ENCODE measurements at regions not wholly inside any gene's neighbourhood (a gene's known extent, or its start where the extent isn't known, plus 50 kb on each side); places are given as distances from the start of the nearest gene placed in this dataset.

DNA sequence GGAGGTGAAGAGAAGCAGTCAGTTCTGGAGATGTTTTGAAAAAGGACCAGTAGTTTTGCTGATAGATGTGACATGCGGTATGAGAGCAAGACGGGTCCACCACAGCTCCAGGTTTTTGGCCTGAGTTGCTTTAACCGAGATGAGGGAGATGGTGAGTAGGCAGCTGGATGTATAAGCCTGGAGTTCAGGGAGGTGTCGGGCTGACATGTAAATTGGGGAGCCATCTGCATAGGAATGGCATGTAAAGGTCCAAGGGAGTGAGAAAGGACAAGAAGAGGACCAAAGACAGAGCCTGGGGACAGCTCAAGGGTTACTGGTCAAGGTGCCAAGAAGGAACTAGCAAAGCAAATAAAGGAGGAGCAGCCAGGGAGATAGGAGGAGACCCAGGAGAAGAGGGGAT is 503.7 kb downstream of the MATN1 start (continued):
- TF ChIP-seq NR2F1 (conservative IDR thresholded peaks at IDR 0.05) (no peak), NR2C2 (IDR thresholded peaks at IDR 0.05; ENCODE audit: borderline replicate concordance, control insufficient read depth, insufficient read length, low read depth) (no peak), RAD51 (IDR thresholded peaks at IDR 0.05) (no peak), SREBF2 (IDR thresholded peaks at IDR 0.05; ENCODE audit: low read length) (no peak), NR2C1 (IDR thresholded peaks at IDR 0.05) (no peak)
- TF ChIP-seq, protein P1, sequence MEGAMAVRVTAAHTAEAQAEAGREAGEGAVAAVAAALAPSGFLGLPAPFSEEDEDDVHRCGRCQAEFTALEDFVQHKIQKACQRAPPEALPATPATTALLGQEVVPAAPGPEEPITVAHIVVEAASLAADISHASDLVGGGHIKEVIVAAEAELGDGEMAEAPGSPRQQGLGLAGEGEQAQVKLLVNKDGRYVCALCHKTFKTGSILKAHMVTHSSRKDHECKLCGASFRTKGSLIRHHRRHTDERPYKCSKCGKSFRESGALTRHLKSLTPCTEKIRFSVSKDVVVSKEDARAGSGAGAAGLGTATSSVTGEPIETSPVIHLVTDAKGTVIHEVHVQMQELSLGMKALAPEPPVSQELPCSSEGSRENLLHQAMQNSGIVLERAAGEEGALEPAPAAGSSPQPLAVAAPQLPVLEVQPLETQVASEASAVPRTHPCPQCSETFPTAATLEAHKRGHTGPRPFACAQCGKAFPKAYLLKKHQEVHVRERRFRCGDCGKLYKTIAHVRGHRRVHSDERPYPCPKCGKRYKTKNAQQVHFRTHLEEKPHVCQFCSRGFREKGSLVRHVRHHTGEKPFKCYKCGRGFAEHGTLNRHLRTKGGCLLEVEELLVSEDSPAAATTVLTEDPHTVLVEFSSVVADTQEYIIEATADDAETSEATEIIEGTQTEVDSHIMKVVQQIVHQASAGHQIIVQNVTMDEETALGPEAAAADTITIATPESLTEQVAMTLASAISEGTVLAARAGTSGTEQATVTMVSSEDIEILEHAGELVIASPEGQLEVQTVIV (IDR thresholded peaks at IDR 0.05; ENCODE audit: borderline replicate concordance, partially characterized antibody): no peak

DNA sequence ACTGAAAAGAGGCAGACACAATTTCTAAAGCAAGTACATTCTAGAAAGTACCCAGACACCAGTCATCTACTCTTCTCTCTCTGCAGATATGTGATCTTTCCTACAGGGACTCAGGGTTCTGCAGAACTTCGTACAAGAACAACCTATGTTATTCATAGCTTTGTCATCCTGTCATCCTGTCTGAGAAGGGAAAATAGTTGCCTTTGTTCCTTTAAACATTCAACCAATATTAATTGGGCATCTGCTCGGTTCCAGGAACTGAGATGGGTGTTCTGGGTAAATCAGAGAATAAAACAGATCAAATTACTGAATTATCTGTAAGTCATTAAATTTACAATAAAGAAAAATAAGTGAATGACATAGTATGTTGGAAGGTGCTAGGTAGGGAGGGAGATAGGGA is 504.9 kb downstream of the MATN1 start:
- Histone ChIP-seq H3K79me2 (ENCODE audit: control insufficient read depth, insufficient read depth, low read length) (no peaks in the 10 kb centered on the region), H4K20me1 (ENCODE audit: control insufficient read depth, insufficient read depth) (no peaks in the 10 kb centered on the region), H3K36me3 (ENCODE audit: control insufficient read depth in 2 of 2, insufficient read depth in 2 of 2, low read length in 1 of 2) (no peaks in the 10 kb centered on the region), H3K4me3 (no peak overlapping the region), H3K27ac (ENCODE audit: control insufficient read depth, insufficient read depth) (no peak overlapping the region), H3K4me1 (ENCODE audit: control insufficient read depth, insufficient read depth, low read length) (no peaks in the 10 kb centered on the region), H3K9ac (ENCODE audit: control insufficient read depth, insufficient read depth, low read length) (no peak overlapping the region), H3K27me3 (replicated peaks in 1 of 2; ENCODE audit: control insufficient read depth in 2 of 2, insufficient read depth in 2 of 2, low read length in 1 of 2) (peaks cover 1 to 3% of the 10 kb centered on the region in 2 experiments; a peak in 2 of 4 replicates), H3K9me3 (replicated peaks; ENCODE audit: control insufficient read depth, insufficient read depth, low read length) (no peaks in the 10 kb centered on the region), H3K4me2 (ENCODE audit: control insufficient read depth, insufficient read depth) (no peak overlapping the region), H2AFZ (ENCODE audit: control insufficient read depth, low read depth, low read length) (no peak overlapping the region)
- no peak for DNase-seq (ENCODE audit: low read depth, low spot score)
- ChIA-PET RAD21 (ENCODE audit: unreplicated experiment) (no interaction called here), CTCF (interaction anchor here (0.7 kb wide), 1 partner anchor 14 kb away, joined by 3 read pairs; no protein-coding TSS in a partner anchor), POLR2A (no interaction called here), SMC1A (ENCODE audit: uncharacterized antibody, unreplicated experiment) (no interaction called here)
- in situ Hi-C loops (cut with MboI) (no loop called here), intact Hi-C loops (cut with micrococcal nuclease; ENCODE audit: unreplicated experiment) (no loop called here)
- FAIRE-seq: no peak
- no TSS peak for BruUV-seq (replicated peaks)
- WGBS (ENCODE audit: insufficient coverage, insufficient replicate concordance, low lambda C conversion rate, missing lambda C conversion rate): 2% methylated on average over 2 of the region's 2 CpGs
- no peak for ATAC-seq
- TF ChIP-seq, protein P2, sequence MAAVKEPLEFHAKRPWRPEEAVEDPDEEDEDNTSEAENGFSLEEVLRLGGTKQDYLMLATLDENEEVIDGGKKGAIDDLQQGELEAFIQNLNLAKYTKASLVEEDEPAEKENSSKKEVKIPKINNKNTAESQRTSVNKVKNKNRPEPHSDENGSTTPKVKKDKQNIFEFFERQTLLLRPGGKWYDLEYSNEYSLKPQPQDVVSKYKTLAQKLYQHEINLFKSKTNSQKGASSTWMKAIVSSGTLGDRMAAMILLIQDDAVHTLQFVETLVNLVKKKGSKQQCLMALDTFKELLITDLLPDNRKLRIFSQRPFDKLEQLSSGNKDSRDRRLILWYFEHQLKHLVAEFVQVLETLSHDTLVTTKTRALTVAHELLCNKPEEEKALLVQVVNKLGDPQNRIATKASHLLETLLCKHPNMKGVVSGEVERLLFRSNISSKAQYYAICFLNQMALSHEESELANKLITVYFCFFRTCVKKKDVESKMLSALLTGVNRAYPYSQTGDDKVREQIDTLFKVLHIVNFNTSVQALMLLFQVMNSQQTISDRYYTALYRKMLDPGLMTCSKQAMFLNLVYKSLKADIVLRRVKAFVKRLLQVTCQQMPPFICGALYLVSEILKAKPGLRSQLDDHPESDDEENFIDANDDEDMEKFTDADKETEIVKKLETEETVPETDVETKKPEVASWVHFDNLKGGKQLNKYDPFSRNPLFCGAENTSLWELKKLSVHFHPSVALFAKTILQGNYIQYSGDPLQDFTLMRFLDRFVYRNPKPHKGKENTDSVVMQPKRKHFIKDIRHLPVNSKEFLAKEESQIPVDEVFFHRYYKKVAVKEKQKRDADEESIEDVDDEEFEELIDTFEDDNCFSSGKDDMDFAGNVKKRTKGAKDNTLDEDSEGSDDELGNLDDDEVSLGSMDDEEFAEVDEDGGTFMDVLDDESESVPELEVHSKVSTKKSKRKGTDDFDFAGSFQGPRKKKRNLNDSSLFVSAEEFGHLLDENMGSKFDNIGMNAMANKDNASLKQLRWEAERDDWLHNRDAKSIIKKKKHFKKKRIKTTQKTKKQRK (IDR thresholded peaks at IDR 0.05; ENCODE audit: low read depth, low read length): no peak
- TF ChIP-seq PML (IDR thresholded peaks at IDR 0.05; ENCODE audit: low read length) (no peak), CHD1 (IDR thresholded peaks at IDR 0.05; ENCODE audit: low read depth, low read length) (no peak), SIX5 (IDR thresholded peaks at IDR 0.05; ENCODE audit: low read depth, low read length, severe bottlenecking) (no peak), RUNX3 (IDR thresholded peaks at IDR 0.05; ENCODE audit: low read length) (no peak), NFYA (IDR thresholded peaks at IDR 0.05; ENCODE audit: borderline replicate concordance, low read depth, low read length) (no peak), TCF12 (IDR thresholded peaks at IDR 0.05; ENCODE audit: low read depth, low read length) (no peak)
- TF ChIP-seq, protein P3, sequence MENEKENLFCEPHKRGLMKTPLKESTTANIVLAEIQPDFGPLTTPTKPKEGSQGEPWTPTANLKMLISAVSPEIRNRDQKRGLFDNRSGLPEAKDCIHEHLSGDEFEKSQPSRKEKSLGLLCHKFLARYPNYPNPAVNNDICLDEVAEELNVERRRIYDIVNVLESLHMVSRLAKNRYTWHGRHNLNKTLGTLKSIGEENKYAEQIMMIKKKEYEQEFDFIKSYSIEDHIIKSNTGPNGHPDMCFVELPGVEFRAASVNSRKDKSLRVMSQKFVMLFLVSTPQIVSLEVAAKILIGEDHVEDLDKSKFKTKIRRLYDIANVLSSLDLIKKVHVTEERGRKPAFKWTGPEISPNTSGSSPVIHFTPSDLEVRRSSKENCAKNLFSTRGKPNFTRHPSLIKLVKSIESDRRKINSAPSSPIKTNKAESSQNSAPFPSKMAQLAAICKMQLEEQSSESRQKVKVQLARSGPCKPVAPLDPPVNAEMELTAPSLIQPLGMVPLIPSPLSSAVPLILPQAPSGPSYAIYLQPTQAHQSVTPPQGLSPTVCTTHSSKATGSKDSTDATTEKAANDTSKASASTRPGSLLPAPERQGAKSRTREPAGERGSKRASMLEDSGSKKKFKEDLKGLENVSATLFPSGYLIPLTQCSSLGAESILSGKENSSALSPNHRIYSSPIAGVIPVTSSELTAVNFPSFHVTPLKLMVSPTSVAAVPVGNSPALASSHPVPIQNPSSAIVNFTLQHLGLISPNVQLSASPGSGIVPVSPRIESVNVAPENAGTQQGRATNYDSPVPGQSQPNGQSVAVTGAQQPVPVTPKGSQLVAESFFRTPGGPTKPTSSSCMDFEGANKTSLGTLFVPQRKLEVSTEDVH (IDR thresholded peaks at IDR 0.05; ENCODE audit: low read depth, partially characterized antibody): no peak
- TF ChIP-seq, protein P4, sequence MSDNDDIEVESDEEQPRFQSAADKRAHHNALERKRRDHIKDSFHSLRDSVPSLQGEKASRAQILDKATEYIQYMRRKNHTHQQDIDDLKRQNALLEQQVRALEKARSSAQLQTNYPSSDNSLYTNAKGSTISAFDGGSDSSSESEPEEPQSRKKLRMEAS (IDR thresholded peaks at IDR 0.05; ENCODE audit: low read depth, low read length): no peak
